Memory B cell (primary cell): ENCODE measurements at regions not wholly inside any gene's neighbourhood (a gene's known extent, or its start where the extent isn't known, plus 50 kb on each side); places are given as distances from the start of the nearest gene placed in this dataset.

Experiments used
- ATAC-seq: fragments of 150-1000 bp; cut with Tn5 transposase; 2 replicates; pipeline ENCODE4 v1.10.0; 2021; ENCODE audit warnings: low read depth, mild to moderate bottlenecking, moderate library complexity
- DNase-seq, 2 donors: peaks; one replicate each; pipeline ENCODE4 v3.0.0; 2022; ENCODE audit warnings: low spot score in 2 of 2
- H3K27ac Mint-ChIP-seq: one replicate; pipeline ENCODE4 v1.8.0; 2022; ENCODE audit warnings: mild to moderate bottlenecking, moderate library complexity, mixed read lengths
- H3K27me3 Mint-ChIP-seq: one replicate; pipeline ENCODE4 v1.8.0; 2022; ENCODE audit warnings: mixed read lengths
- H3K36me3 Mint-ChIP-seq: one replicate; pipeline ENCODE4 v1.8.0; 2022; ENCODE audit warnings: mild to moderate bottlenecking, mixed read lengths
- H3K4me1 Mint-ChIP-seq: one replicate; pipeline ENCODE4 v1.8.0; 2022; ENCODE audit warnings: mixed read lengths
- H3K4me3 Mint-ChIP-seq: one replicate; pipeline ENCODE4 v1.8.0; 2022; ENCODE audit warnings: mild to moderate bottlenecking, moderate library complexity, mixed read lengths
- H3K9me3 Mint-ChIP-seq: one replicate; pipeline ENCODE4 v1.8.0; 2022; ENCODE audit warnings: mixed read lengths

DNA sequence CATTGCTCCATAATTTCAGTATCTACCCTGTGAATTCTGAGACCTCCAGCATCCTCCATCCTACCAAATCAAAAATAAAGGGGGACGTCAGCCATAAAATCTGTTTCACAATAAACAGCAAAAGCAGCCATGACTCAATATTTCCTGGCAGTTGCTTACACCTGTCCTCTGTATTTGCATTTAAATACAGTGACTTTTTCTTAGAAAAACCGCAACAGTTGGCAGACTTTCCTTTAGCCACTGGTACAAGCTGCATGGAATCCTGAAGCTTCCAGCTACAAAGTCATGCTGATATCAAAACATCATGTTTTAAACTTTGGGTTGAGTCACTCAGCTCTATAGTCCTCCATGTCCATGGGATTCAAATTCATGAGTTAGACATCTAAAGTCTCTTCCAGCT is 278.0 kb upstream of the KAZN start:
- peaks cover 3% of the 10 kb centered on the region for H3K27me3 Mint-ChIP-seq
- H3K4me3 Mint-ChIP-seq: no peak overlapping the region
- DNase-seq (no peak), ATAC-seq (no peak)
- no peaks in the 10 kb centered on the region for H3K4me1 Mint-ChIP-seq
- H3K9me3 Mint-ChIP-seq: peaks cover 7% of the 10 kb centered on the region
- H3K36me3 Mint-ChIP-seq: no peaks in the 10 kb centered on the region
- no peak overlapping the region for H3K27ac Mint-ChIP-seq

DNA sequence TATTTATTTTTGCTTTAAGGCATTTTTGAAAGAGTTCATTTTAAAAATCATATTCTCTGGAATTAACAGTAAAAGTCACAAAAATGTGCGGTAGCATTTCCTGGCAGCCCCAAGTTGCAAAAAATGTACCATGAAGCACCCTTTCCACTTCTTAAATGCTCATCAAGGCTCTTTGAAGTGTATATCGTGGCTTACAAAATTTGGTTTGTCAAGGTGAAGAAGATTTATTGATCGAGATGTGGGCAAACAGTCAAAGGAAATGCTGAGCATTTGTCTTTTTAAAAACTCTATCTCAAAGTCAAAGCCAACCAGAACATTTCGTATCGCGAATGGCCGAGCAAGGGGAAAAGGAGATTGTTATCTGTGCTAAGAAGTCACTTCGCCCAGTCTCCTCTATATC is 277.5 kb upstream of the KAZN start:
- peaks cover 3% of the 10 kb centered on the region for H3K27me3 Mint-ChIP-seq
- H3K4me3 Mint-ChIP-seq: no peak overlapping the region
- H3K36me3 Mint-ChIP-seq: no peaks in the 10 kb centered on the region
- no peak for ATAC-seq
- H3K27ac Mint-ChIP-seq: no peak overlapping the region
- no peak for DNase-seq
- no peaks in the 10 kb centered on the region for H3K4me1 Mint-ChIP-seq
- H3K9me3 Mint-ChIP-seq: peaks cover 7% of the 10 kb centered on the region

- no peak overlapping the region for H3K4me3 Mint-ChIP-seq
- peaks cover 8% of the 10 kb centered on the region for H3K9me3 Mint-ChIP-seq
- DNase-seq (no peak), ATAC-seq (no peak)
- peaks cover 5% of the 10 kb centered on the region for H3K27me3 Mint-ChIP-seq
- H3K27ac Mint-ChIP-seq: no peak overlapping the region
- no peaks in the 10 kb centered on the region for H3K4me1 Mint-ChIP-seq
- H3K36me3 Mint-ChIP-seq: no peaks in the 10 kb centered on the region
Measured at GRCh38 chr1:14321422-14321821, 277.1 kb upstream of the KAZN start.

DNA sequence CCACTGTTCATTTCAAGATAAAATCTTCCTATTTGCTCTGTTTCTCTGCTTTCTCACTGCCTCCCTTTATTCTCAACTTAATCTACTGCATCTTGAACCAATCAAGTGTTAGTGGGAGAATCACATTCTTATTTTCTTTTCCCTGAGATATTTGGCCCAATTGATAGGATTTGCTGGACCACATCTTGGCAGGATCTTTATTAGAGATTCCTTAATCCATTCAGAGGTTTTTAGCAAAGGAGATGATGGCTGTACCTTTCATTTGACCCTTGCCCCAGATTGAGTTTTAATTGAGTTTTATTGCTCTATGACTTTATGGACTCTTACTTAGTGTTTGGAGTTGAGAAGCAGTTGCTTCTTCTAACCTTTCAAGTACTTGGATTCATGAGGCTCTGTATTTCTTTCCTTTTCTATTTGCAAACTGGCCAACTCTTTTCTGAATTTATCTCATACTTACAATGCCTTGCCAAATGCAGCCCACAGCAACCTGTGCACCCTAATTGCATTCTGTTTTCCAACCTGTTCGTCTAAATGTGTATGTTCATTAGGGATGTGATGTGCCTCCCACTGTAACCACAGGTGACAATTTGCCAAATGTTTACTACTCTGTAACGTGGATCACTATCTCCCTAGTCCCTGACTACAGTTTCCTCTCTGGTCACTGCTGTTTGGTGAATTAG is 274.8 kb upstream of the KAZN start:
- Mint-ChIP-seq H3K36me3 (no peaks in the 10 kb centered on the region), H3K4me3 (no peak overlapping the region), H3K9me3 (peaks cover 8% of the 10 kb centered on the region), H3K27ac (no peak overlapping the region), H3K27me3 (peaks cover 9% of the 10 kb centered on the region), H3K4me1 (no peaks in the 10 kb centered on the region)
- DNase-seq (no peak), ATAC-seq (no peak)

DNA sequence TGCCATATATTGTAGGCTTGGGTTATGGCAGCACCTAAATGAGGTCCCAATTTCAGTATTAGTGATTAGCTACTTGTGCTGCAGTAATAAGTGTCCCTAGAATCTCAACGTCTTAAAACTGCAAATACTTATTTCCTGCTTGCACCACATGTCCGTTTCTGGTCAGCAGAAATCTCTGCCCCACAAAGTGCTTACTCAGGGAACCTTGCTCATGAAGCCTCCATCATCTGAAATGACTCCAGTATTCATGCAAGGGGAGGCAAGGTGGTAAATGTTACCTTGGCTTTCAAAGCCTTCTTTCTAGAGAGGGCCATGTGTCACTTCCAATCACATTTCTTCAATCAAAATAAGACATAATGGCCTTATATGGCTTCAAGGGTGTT is 274.2 kb upstream of the KAZN start:
- H3K36me3 Mint-ChIP-seq: no peaks in the 10 kb centered on the region
- no peak for ATAC-seq
- H3K27ac Mint-ChIP-seq: no peak overlapping the region
- H3K4me1 Mint-ChIP-seq: no peaks in the 10 kb centered on the region
- H3K9me3 Mint-ChIP-seq: peaks cover 8% of the 10 kb centered on the region
- H3K27me3 Mint-ChIP-seq: peaks cover 9% of the 10 kb centered on the region
- no peak for DNase-seq
- H3K4me3 Mint-ChIP-seq: no peak overlapping the region

DNA sequence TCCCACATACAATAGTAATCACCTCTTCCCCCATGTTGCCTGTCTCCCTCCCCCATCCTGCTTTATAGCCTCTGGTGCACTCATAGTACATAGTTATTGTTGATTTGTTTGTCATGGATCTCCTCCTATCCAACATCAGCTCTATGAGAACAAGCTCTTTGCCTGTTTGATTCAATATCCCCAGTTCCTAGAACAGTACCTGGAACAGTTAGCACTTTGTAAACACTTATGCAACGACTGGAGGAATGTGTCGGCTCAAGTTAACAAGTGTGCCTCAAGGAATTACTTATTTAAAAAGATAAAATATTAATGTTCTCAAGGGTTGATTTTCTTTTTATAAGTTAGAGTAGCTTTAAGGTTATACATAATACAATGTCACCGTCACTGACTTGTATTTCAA is 271.6 kb upstream of the KAZN start:
- ATAC-seq: no peak
- peaks cover 8% of the 10 kb centered on the region for H3K9me3 Mint-ChIP-seq
- H3K27me3 Mint-ChIP-seq: peaks cover 9% of the 10 kb centered on the region

DNA sequence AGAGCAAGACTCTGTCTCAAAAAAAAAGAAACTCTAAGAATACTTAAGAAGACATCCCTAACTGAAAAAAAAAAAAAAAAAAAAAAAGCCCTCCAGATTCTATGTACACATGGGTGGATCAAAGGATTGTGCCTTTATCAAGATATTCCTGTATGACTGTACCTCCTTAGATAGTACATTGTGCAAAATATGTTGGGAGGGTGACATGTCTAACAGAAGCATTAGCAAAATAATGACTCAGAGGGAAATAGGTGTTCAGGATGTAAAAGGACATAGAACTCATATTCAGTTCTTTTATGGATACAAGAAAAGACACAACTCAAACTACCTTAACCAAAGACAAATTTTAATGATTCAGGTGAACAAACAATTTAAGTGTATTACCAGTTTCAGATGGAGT is 269.8 kb upstream of the KAZN start:
- no peaks in the 10 kb centered on the region for H3K36me3 Mint-ChIP-seq
- ATAC-seq (no peak), DNase-seq (no peak)
- H3K9me3 Mint-ChIP-seq: peaks cover 9% of the 10 kb centered on the region
- H3K4me1 Mint-ChIP-seq: no peaks in the 10 kb centered on the region
- H3K27me3 Mint-ChIP-seq: peaks cover 12% of the 10 kb centered on the region
- no peak overlapping the region for H3K27ac Mint-ChIP-seq
- H3K4me3 Mint-ChIP-seq: no peak overlapping the region

More for the DNA sequence above, 271.6 kb upstream of the KAZN start:
- DNase-seq: no peak
- H3K36me3 Mint-ChIP-seq: no peaks in the 10 kb centered on the region
- H3K4me3 Mint-ChIP-seq: no peak overlapping the region
- no peak overlapping the region for H3K27ac Mint-ChIP-seq
- H3K4me1 Mint-ChIP-seq: no peaks in the 10 kb centered on the region

DNA sequence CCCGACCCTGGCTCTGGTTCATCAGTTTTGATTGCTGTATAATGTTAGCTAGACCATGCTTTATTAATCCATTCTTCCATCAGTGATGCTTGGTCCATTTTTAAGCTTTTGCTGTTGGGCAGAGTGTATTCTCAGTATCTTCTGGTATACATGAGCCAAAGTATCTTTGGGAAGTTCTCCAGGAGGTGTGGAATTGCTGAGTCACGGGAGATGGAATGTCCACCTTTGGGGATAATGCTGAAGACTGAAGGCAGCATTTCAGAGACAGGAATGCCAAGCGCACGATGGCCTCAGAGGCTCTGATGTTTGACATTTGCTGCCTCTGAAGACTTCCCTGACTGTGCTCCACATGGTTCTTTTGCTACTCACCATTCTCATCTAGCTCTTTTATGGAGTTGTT is 266.3 kb upstream of the KAZN start:
- Mint-ChIP-seq H3K27ac (no peak overlapping the region), H3K27me3 (peaks cover 3% of the 10 kb centered on the region), H3K9me3 (peaks cover 9% of the 10 kb centered on the region), H3K4me3 (no peak overlapping the region), H3K36me3 (no peaks in the 10 kb centered on the region), H3K4me1 (no peaks in the 10 kb centered on the region)
- no peak for DNase-seq
- no peak for ATAC-seq

- no peaks in the 10 kb centered on the region for H3K4me1 Mint-ChIP-seq
- no peaks in the 10 kb centered on the region for H3K36me3 Mint-ChIP-seq
- H3K9me3 Mint-ChIP-seq: peaks cover 9% of the 10 kb centered on the region
- H3K27me3 Mint-ChIP-seq: peaks cover 3% of the 10 kb centered on the region
- H3K27ac Mint-ChIP-seq: no peak overlapping the region
- ATAC-seq (no peak), DNase-seq (no peak)
- no peak overlapping the region for H3K4me3 Mint-ChIP-seq
Measured at GRCh38 chr1:14334336-14335176, 263.9 kb upstream of the KAZN start.

- Mint-ChIP-seq H3K4me3 (no peak overlapping the region), H3K9me3 (peaks cover 7% of the 10 kb centered on the region), H3K36me3 (no peaks in the 10 kb centered on the region), H3K4me1 (no peaks in the 10 kb centered on the region), H3K27me3 (peaks cover 9% of the 10 kb centered on the region), H3K27ac (no peak overlapping the region)
- no peak for ATAC-seq
- no peak for DNase-seq
Measured at GRCh38 chr1:14338509-14338908, 260.0 kb upstream of the KAZN start.

DNA sequence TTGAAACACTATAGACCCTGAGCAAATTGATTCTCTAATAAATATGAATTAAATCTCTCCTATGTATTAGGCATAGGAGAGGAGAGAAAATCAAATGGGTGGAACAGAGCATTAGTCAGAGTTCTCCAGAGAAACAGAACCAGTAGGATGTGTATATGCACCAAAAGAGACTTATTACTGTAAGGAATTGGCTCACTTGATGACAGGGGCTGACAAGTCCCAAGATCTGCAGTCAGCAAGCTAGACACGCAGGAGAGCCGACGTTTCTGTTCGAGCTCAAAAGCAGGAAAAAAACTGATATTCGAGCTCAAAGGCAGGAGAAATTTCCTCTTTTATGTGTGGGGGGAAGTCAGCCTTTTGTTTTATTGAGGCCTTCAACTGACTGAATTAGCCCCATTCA is 259.2 kb upstream of the KAZN start:
- Mint-ChIP-seq H3K4me1 (no peaks in the 10 kb centered on the region), H3K4me3 (no peak overlapping the region), H3K9me3 (peaks cover 7% of the 10 kb centered on the region), H3K27ac (no peak overlapping the region), H3K27me3 (peaks cover 10% of the 10 kb centered on the region), H3K36me3 (no peaks in the 10 kb centered on the region)
- ATAC-seq (no peak), DNase-seq (no peak)

- H3K4me3 Mint-ChIP-seq: no peak overlapping the region
- H3K4me1 Mint-ChIP-seq: no peaks in the 10 kb centered on the region
- DNase-seq (no peak), ATAC-seq (no peak)
- no peaks in the 10 kb centered on the region for H3K36me3 Mint-ChIP-seq
- H3K27ac Mint-ChIP-seq: no peak overlapping the region
- H3K9me3 Mint-ChIP-seq: peaks cover 5% of the 10 kb centered on the region
- peaks cover 13% of the 10 kb centered on the region for H3K27me3 Mint-ChIP-seq
Measured at GRCh38 chr1:14340002-14340785, 258.3 kb upstream of the KAZN start.

DNA sequence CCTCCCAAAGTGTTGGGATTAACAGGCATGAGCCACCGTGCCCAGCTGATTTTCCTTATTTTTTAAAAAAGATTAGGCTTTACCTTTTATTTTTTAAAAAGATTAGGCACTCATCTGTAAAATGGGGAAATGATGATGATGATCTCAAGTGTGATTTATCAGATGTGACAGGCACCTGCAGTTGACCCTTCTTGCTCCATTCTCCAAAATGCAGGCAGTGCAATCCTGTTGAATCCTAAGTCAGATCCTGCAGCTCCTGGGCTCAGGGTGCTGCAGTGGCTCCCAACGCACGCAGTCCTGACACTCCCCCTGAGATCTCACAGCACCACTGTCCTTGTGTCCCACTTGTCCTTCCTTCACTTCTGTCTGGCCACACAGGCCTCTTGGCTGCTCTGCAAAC is 257.3 kb upstream of the KAZN start:
- DNase-seq: no peak
- H3K36me3 Mint-ChIP-seq: no peaks in the 10 kb centered on the region

DNA sequence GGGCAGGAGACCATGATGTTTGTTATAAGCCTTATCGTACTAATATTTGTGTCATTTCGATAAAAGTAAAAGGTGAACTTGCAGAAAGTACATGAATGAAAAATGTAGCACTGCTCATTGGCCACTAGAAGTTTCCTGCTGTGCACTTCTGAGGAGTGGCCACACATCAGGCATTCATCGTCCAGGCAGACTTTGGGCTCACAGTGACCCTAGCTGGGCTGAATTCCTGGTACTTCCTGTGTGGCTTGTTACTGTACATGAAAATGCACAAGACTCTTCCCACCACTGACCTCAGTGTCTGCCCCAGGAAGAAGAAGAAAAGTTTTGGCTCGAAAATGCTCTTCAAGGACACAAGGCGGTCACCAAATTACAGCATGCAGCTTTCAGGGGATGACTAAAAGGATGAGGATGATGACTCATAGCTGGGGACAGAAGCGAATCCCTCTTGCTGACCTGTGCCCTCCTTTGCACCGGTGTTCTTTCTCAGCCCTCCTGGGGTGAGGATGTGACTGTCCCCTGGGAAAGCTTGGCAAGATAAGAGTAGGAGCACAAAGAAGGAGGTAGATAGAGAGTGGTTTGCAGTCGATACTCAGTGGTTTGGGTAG is 252.4 kb upstream of the KAZN start:
- ATAC-seq (no peak), DNase-seq (no peak)
- Mint-ChIP-seq H3K27me3 (peaks cover 15% of the 10 kb centered on the region), H3K27ac (no peak overlapping the region), H3K4me3 (no peak overlapping the region), H3K36me3 (no peaks in the 10 kb centered on the region), H3K9me3 (no peaks in the 10 kb centered on the region), H3K4me1 (no peaks in the 10 kb centered on the region)

More for the DNA sequence above, 257.3 kb upstream of the KAZN start:
- H3K27me3 Mint-ChIP-seq: peaks cover 13% of the 10 kb centered on the region
- no peak for ATAC-seq
- no peaks in the 10 kb centered on the region for H3K4me1 Mint-ChIP-seq
- H3K27ac Mint-ChIP-seq: no peak overlapping the region
- no peaks in the 10 kb centered on the region for H3K9me3 Mint-ChIP-seq
- H3K4me3 Mint-ChIP-seq: no peak overlapping the region
